ENCODE measurements at regions not wholly inside any gene's neighbourhood (a gene's known extent, or its start where the extent isn't known, plus 50 kb on each side); places are given as distances from the start of the nearest gene placed in this dataset.

DNA sequence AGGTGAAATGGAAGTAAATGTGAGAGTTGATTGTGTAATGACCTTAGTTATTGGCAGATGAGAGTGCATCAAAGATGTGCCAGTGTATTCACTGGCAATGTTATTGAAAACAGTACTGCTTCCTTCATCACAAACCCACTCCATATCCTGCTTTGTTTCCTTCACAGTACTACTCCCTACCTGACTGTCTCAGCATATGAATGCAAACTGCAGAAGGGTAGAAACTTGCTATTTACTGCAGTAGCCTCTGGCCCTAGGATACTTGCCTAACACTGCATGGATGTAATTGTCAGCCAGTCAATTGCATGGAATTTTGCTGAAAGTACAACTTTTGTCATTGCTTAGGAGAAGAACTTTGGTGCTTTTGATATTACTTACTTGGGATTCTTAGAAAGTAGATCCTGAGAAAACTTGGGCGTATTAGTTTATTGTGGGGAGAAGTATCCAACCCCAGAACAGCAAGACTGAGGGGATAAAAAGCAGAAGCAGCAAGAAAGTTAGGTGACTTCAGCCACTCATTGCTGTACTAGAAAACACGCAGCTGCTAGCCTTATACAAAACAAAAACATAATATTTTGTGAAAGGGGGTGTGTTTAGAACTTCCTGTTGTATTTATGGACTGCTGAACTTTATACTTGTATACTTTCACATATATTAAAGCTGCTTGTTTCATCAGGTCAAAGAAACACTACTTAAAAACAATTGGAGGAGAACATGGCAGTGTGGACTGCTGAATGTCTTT, 219.0 kb downstream of the CCNG2 start:
- no peak for DNase-seq

DNA sequence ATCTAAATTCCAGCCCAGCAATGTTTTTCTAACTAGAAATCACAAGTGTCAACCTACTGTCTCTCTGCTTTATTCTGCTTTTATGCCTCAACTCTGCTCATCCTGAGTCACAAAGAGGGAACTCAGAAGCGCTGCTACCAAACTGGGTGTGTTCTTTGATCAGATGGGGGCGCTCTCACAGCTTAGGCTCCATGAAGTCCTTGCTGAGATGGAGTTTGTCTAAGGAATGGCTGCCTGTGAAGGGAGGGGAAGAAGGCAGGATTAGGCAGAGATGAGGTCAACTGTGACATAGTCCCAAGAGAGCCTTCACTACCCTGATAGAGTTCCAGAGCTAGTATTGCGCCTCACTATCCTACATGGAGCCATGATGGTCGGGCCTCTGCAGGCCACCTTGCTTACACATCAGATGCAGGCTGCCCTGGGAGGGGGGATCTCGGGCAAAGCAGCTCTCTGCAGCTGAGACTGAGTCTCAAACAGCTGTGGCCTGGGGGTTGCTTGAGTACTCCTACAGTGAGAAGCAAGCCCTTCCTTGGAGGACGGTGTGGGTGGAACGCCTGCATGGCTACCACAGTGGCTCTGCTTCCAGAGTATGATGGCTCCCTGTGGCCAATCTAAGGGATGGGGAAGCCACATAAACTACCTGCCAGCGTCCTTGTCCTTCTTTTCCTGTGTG, 219.9 kb downstream of the CCNG2 start:
- no peak for DNase-seq

DNA sequence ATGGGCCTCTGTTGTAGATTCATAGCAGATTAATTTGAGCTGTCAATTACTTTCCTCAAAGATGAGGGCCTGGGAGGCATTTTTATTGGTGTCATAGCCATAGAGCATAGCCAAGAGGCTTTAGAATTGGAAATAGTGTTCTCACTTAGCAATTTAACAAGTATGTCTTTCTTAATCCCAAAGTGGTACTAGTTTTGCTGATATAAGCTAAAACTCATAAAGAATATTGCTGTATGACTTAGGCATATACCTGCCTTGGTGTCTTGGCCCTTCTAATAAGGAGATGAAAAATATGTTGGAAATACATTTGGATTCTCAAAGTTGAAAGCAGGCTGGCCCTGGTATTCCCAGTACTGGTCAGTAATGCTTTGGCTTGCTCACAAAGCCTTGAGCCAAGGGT, 221.5 kb upstream of the CXCL13 start:
- DNase-seq = no peak

DNA sequence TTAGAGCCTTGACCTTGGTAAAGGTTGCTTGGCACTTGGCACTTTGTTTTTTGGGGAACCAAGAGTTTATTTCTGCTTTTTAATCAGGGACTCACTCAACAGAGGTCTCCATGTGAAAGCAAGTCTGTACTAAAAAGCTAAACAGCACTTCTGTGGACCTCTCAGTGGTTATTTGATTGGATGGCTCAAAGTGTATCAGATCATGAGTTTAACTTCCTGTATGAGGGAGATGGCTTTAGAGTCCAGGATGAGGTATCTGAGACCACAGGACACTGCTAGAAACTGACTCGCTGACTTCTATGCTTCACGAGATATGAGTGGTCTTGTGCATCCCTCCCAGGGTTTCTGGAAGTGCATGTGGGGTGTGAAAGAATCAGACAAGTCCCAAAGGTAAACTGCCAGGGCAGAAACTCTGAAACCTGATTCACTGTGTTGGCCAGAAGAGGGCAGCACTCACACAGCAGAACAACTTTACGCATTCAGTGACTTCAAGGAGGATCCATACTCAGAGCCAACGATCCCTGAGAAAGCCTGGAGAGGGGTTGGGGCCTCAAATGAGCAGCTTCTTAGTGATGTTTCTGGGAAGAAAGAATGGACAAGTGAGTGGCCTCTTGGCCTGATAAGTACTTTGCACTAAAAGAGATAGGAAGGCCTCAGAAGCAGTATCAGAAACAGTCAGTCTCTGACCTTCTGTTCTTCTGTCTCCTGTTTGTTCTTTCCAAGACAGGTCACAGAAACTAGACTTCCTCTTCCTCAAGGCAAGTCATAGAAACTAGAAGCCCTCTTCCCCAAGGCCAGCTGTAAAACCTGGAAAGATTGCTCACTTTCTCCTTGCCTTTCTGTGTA, 220.3 kb upstream of the CXCL13 start:
- peak; percentile 66 for DNase-seq

DNA sequence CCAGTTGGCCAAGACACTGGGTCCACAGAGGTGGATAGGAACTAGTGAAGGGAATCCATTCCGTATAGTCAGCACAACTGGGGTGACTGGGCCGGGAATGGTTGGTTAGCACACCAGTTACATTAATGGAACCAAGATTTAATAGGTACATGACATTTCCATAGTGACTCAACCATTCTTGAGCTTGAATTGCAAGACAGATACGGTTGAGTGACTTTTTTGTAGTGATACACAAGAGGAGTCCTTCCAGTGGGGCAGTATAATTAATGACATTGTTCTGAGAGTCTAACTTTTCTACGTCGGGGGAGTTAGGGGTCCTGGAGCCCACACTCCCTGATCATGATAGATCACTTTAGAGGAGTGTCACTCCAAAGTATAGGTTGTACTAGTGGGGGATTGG, 211.6 kb upstream of the CXCL13 start:
- DNase-seq = no peak

DNA sequence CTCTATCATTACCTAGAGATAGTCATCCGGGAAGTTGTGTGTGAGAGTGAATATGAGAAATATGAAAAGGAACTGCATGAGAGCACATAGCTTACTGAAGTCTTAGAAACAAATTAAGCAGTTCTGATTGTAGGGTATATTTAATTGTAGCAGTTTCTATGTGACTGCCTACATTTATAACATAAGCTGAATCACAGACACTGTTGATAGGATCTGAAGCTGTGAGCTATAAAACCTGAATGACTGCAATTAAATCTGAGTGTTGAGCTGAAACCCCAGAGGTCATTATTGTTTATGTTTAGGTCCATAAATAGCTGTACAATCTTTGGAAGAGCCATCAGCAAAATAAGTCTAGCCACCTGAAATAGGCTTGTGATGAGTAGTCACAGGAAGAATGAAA, 210.1 kb upstream of the CXCL13 start:
- no peak for DNase-seq

DNA sequence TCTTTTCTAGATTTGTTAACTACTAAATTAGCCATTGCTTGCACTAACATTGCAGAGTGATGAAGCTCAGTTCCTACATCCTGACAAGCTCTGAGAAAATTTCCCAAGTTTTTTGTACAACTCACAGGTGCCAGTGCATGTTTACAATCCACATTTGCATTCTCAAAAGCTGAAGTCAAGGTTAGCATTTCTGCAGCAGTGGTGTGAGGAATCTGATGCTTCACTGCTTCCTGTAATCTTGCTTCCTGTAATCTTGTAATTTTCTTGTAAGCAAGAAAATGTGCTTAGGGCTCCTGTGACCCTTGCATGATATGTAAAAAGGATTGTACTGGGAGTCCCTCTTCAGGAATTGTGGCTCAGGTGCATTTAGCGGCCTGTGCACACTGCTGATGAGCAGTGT, 207.4 kb upstream of the CXCL13 start:
- DNase-seq = no peak

DNA sequence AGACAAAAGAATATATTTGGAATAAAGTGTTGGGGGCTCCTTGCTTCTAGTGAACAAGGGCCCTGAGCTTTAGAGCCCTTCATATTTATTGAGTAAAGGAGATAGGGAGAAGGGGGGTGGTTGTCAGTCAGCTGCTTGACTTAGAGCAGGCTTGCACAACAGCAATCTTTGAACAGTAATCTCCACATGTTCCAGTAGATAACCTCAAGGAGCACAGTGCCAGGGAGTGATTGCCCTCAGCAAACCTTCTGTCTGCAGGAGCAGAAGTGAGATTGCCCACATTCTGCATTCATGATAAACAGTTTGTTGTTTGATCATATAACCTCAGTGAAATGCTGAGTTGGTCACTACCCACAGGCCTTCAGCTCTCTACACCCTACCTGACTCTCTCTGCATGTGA, 205.8 kb upstream of the CXCL13 start:
- DNase-seq = no peak

DNA sequence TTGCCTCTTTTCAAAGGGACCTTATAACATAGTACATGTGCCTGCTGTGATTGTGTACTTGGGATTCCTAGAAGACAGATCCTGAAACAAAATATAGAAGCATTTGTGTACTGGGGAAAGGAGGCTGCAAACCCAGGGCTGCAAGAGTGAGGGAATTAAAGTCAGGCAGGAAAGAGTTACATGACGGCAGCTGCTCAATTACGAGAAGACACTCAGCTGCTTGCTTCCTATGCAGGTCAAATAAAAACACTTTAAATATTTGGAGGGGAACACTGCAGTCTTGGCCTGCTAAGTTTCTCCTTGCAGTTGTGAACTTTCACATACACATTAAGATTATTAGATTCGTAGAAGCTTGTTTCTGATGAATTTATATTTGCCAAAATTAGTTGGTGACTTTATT, 191.9 kb upstream of the CXCL13 start:
- DNase-seq = no peak

DNA sequence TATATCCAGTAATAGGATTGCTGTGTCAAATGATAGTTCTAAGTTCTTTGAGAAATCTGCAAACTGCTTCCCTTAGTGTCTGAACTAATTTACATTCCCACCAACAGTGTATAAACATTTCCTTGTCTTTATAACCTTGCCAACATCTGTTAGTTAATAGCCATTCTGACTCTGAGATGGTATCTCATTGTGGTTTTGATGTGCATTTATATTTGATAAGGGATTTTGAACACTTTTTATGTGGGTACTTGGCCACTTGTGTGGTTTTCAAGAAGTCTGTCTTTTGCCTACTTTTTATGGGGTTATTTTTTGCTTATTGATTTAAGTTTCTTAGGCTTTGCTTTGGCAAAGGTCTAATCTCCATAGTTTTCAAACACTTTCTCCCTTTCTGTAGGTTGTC, 189.9 kb upstream of the CXCL13 start:
- DNase-seq = no peak

DNA sequence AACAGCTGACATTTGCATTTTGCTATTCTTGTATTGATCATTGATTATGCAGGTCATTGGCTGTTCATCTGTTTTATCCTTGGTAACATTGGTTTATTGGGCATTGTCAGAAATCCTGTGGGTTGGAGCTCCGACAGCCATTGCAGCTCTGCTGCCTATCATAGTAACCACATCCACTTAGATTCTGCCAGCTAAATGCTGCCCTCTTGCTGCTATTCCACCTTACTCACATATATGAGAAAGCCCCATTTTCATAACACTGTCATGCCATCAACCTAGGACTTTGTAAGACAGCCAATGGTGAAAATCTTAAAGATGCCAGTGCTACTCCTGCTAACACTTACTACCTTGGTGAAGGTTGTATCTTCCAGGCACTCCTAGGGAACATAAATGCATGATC, 187.3 kb upstream of the CXCL13 start:
- DNase-seq = peak; percentile 4

DNA sequence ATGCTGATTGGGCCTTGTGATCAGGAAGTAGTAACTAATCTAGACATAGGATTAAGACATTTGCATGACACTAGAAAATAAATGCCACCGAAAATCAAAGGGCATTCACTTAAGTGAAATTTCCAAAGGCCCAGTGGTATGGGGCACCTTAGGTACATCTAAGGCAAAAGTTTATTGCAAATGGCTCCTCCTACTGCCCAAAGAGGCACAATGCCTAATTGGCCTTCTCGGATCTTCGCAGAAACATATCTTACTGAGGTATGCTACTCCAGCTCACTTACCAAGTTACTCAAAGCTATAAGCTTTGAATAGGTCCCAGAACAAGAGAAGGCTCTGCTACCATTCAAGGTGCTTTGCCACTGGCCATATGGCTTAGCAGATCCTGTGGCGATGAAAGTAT, 174.8 kb upstream of the CXCL13 start:
- no peak for DNase-seq

DNA sequence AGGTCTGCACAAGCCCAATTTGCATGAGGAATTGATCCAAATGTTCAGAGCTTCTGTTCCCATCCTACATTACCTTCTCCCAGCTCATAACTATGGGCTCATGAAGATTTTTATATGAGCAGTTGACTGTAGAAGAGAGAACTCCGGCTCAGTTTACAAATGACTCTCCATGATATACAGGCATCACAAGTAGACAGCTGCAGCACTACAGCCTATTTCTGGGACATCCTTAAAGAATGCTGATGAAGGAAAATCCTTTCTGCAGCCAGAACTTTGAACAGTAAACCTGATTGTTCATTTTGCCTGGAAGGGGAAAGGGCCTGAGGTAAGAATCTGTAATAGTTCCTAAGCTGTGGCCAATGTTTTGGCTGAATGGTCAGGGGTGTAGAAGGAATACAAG, 174.1 kb upstream of the CXCL13 start:
- DNase-seq = no peak

DNA sequence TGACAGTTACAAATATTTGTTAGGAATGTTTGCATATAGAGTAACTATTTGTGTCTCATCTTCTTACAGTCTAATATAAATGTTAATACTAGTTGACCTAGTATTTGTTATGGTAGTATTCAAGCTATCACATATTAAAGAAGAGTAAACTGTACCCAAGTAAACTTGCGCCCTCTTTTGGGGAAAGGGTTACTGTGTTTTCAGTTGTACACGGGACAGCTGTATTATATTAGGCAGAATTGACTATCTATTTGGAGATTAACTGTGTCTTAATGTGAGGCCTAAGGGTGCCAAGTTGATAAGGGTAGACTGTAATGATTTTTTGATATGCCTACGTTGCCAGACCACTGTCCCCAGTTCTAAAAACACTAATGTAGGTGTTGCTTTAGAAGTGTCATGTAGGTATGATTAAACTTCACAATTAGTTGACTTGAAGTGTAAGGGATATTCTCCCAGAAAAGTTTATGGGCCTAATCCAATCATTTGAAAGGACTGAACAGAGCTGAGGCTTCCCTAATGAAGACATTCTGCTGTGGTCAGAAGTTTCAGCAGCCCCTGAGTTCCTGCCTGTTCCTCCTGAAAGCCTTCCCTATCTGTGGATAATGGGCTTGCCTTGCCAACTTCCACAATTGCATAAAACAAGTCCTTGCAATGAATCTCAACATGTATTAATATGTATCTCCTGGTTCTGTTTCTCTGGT, 172.8 kb upstream of the CXCL13 start:
- DNase-seq = no peak

DNA sequence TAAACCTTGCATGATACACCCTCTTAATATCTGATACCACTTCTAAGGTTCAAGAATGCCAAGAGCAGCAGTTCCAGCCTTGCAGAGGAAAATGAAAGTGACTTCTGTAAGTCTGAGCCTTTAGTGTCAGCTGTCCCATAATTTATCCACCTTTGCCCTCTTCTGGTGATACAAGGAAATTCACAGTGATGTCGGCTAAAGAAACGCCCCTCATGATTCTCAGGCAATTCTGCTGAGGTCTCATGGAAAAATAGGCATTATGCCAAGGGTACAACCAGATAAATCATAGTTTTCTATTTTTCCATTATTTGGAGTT, 172.2 kb upstream of the CXCL13 start:
- DNase-seq = peak; percentile 5

DNA sequence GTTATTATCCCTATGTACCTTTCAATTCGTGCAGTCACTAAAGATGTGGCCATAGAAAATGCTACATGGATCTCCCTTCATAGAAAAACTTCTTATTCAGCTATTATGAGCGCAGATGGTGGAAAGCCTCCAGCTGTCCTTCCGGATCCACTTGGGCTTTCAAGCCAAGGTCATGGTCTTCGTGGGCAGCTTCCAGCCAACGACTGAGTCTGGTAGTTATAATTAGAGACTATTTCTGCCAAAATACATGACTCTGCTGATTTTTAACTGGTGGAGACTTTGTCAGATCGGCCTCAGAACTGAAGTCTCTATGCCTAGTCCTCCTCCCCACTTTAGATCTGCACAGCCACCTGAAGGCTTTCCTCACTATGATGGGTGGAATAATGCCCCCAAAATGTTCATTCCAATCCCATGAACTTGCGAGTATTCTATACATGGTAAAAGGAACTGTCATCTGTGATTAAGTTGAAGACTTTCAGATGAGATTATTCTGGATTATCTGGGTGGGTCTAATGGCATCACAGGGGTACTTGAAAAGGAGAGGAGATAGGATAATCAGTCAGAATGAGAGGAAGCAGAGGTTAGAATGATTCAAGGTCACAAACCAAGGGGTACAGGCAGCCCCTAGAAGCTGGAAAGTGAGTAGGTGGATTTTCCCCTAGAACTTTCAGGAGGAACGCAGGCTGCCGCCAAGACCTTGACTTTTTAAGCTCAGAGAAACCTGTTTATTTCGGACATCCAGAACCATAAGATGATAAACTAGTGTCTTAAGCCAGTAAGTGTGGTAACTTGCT, 171.1 kb upstream of the CXCL13 start:
- no peak for DNase-seq

DNA sequence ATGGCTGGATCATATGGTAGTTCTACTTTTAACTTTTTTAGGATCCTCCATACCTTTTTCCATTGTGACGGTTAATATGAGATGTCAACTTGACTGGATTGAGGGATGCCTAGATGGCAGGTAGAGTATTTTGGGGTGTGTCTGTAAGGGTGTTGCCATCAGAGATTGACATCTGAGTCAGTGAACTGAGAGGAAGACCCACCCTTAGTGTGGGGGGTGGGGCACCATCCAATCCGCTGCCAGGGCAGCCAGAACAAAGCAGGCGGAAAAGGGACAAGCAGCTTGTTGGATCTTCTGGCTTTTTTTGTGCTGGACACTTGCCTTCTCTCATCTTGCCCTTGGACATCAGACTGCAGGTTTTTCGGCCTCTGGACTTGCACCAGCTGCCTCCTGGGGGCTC, 168.5 kb upstream of the CXCL13 start:
- DNase-seq = no peak

DNA sequence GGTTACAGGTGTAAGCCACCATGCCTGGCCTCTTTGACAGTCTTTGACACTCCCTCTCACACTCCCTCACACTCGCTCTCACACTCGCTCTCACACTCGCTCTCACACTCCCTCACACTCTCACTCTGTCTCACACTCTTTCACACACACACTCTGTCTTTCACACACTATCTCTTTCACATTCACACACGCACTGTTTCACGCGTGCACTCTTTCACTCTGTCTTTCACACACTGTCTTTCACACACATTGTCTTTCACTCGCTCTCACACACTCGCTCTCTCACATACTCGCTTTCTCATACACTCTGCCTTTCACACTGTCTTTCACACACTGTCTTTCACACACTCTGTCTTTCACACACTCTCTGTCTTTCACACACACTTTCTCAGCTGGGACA, 167.1 kb upstream of the CXCL13 start:
- DNase-seq = no peak

DNA sequence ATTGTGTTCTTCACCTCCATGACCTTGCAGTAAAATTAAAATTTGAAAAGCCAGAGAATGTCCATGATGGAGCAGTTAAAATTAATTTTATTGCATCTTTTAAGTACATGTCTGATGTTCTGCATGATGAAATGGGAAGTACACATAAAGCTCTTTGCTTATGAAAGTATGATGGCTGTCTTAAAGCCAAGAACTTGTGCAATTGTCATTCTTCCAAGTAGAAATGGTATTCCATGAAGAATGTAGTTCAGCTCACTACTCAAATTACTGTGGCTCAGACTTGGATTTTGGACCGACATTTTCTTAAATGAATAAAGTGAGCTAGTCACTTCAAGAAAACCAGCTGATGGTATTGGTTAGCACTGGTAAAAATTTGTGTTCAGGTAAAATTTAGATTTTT, 161.7 kb upstream of the CXCL13 start:
- DNase-seq = no peak

DNA sequence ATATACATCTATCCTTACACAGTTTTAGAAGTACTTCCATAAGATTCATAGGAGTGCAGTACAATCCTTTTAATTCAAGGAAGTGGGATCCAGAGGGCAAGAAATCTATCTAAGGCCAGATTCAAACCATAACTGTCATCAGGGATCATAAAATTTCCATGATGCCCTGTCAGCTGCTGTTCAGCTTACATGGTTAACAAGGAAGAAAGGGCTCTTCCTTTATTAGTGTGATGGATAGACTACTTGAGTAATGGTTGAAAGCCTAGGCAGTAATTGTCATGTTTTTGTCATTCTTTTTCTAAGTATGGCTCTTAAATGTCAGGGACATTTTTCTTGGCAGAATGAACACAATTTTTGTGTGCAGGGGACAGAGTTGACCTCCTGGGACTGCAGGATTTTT, 159.8 kb upstream of the CXCL13 start:
- DNase-seq = no peak

DNA sequence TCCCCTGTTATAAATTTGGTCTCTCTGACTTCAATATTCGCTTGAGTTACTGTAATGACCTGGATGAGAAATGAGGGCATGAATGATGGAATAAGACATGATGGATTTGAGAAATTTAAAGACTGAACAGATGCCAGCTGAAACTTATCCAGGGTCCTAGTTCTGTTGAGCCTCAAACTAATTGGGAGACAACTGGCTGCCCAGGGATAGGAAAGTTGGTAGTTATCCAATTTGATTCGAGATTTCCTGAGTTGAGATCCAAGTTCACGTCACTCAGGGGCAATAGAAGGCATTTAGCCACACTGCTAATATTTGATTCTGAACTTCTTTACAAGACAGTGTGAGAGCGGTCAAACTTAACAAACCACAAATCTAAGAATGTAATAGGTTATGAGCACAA, 159.0 kb upstream of the CXCL13 start:
- DNase-seq = no peak

DNA sequence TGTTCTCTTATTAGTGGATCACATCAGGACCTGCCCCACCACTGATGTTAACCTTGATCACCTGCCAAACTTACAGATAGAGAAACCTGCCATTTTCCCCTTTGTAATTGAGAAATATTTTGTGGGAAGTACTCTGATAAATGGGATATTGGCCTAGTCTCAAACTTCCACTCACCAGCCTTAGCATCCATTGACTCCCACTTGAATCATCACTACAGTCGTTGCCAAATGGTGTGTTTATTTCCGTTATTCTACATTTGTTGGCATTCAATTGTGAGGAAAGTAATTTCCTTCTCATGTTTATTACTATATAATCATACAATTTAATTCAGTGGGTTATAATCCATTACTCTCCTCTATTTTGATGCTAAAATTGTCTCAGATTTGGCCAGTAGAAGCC, 156.4 kb upstream of the CXCL13 start:
- DNase-seq = no peak

DNA sequence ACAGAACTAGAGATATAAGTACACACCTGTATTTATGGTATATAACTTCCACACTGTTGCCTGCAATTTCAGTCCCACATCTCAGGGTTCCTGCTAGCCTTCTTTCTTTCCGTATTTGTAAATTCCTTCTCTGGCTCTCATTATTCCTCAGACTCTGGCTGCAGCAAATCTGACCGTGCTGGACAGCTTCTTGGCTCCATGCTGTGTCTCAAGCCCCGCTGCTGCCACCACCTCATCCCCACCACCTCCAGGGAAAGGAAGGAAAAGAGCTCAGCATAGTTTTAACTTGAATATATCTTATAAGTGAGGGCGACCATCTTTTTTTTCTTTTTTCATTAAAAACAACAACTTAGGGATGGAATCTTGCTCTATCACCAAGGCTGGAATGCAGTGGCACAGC, 155.6 kb upstream of the CXCL13 start:
- DNase-seq = no peak
